HUDEP-2 (cell line): ENCODE measurements at regions not wholly inside any gene's neighbourhood (a gene's known extent, or its start where the extent isn't known, plus 50 kb on each side); places are given as distances from the start of the nearest gene placed in this dataset.
"Not testable (repeated sequence)": the region's sequence is repeated elsewhere in the genome, so short reads cannot be mapped to it uniquely, and the experiment has no call there.

Experiments
- DNase-seq, 76 experiments: peaks; one replicate each; lab custom pipeline; 2025; ENCODE audit not compliant: unreplicated experiment in 76 of 76; lab: John Stamatoyannopoulos, UW

DNA sequence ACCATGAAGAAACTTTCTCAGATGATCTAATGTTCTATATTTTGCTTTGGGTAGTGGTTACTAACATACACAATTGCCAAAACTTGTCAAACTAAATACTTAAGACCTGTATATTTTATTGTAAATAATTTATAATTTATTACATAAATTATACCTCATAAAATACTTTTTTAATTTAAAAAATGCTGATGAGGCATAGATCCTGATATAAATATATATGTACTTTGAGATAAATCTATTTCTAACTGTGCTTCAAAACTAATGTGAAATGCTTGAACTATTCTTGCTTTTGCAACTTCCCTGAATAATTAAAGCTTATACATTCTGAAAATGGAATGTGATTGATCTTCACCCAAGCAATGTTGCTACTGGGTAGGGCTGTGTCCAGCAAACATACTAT is 568.8 kb downstream of the INSC start:
- no peak for DNase-seq

DNA sequence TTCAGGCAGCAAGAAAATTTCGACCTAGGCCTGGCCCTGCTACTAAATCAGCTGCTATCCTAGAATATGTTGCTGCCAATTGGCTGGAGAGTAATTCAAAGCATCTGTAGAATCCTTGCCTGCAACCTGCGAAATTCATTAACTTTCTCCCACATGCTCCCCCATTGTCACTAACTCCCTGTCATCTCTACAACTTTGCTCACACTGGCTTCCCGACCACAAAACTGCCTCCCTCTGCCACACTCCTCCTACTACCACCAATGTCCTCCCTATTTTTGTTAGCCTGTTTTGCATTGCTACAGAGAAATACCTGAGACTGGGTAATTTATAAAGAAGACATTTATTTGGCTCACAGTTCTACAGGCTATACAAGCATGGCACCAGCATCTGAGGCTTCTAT is 570.6 kb downstream of the INSC start:
- no peak for DNase-seq

DNA sequence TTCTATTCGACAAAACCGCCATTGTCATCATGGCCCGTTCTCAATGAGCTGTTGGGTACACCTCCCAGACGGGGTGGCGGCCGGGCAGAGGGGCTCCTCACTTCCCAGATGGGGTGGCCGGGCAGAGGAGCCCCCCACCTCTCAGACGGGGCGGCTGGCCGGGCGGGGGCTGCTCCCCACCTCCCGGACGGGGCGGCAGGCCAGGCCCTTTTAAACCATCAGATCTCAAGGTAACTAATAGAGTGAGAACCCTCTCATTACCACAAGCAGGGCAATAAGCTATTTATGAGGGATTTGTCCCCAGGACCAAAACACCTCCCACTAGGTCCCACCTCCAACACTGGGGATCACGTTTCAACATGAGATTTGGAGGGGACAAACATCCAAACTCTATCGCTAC is 571.5 kb downstream of the INSC start:
- not testable (repeated sequence) for DNase-seq

GRCh38 chr11:15687342-15687741 is 572.6 kb downstream of the INSC start:
- DNase-seq, result no peak

DNA sequence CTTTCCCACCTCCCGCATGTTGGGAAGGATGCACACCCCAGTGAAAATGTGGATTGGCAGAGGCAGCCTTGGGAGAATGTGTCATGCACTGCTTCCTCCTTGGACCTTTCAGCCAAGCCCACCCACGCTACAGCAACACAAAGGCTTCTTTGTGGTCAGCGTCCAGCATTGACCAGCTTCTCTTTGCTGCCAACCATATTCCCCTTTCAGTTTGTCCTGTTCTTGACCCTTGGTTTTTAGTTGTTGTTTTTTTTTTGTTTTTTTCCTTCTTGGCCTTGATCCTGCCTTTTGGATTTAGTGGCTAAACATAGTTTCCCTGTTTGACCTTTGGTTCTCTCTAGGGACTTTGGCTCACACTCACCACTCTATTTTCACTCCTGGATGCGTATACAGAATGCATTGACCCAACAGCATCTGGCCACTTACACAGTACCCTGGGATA is 573.6 kb downstream of the INSC start:
- no peak for DNase-seq

- no peak for DNase-seq
Observed at GRCh38 chr11:15690320-15690719, 575.6 kb downstream of the INSC start.

DNA sequence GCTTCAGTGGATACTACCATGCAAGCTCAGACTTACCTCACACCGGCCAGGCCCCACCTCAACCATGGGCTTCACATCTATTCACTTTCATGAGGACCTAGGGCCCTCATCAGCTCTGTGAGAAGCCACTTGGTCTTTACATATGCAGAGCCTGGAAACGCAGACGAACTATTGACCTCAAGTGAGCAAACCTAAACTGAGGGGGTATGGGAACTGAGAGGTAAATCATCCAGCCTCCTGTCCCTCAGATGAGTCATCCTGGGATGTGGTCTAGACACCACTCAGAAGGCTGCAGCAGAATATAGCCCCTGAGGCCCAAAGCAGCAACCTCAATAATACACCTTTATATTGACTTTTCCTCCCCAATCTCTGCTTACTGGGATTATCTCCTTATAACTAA is 578.0 kb downstream of the INSC start:
- DNase-seq, result no peak

DNA sequence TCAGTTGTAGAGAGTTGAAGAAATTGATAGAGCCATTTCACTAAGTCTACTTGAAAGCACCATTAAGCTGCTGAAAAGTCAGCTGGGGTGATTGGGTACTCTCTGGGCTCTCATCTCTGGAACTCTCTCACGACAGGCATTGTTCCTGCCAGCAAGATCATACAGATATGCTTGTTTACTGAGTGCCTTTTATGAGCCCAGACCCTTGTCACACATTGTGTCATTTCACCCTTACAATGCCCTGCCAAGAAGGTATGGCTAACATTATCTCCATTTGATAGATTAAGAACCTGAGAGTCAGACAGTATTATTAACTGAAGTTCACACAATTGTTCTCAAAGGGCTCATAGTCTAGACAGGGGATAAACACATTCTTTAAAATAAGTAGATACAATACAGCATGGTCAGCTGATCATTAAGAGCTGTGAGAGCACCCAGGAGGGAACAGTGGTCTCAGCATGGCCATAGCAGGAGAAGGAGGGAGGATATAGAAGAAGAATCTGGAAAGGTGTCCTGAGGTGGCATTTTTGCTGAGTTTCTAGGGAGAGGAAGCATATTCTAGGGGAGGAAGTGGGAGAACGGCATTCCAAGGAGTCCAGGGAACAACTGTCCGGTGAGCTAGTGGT is 580.5 kb downstream of the INSC start:
- no peak for DNase-seq

DNA sequence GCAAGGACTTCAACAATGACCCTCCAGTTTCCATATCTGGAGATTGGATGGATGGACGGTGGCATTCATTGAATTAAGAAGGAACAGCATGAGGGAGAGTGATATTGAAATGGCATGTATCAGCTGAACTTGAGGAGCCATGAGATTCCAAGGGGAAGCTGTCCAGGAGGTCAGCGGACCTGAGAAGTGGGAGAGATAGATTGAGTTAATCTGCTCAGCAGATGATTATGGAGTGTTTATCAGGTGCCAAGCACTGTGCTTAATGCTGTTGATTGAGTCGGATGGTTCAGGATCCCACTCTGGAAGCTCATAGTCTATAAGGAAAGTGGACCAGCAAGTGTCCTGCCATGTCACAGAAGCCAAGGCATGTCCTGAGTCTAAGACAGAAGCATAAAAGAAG is 581.3 kb downstream of the INSC start:
- DNase-seq, result no peak

DNA sequence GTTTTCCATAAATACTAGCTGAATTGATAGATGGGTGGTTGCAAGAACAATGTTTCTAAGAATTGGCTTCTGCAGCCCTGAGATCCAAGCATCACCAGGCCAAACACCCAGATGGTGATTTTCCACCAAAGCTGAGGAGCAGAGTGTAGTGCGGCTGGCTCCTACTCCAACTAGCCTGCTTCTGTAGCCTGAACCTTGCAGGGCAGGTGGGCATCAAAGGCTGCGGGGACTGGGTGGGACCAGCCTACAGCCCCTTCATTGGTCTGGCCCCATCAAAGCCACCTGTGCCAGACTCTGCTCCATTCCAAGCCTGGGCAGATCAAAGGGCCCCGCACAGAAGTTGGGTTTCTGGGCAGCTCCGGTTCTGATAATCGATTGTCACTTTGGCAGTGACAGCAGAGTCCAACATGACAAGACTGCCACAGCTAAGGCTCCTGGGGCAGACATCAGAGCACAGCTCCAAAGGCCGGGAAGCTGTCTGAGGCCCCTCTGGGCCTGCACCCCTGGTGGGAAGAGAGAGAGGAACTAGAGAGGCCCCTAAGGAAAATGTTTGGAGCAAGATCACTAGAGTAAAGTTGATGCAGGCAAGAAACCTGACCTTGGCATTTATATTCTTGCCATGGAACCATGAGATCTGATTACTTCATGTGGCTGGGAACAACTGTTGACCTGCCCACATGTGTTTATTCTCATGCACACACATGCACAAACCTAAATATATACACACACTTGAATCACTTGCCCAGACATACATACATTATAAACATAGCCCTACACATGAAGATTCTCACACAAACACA is 582.9 kb downstream of the INSC start:
- DNase-seq, result no peak

GRCh38 chr11:15698855-15699254 is 584.1 kb downstream of the INSC start:
- DNase-seq, result no peak

DNA sequence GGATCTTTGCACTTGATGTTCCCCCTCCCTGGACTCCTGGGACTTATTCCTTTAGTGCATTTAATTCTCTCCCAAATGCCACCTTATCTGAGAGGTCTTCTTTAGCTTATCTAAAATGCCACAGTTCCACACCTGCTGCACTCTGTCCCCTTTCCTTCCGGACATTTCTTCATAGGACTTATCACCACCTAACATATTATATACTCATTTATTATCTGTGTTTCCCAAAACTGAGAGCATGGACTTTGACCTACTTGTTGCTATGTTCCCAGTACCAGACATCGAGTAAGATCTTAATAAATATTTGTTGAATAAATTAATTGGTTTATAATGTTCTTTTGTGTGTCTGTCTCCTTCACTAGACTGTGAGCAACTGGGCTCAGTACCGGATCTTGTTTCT is 585.3 kb downstream of the INSC start:
- no peak for DNase-seq

GRCh38 chr11:15700456-15700855 is 585.7 kb downstream of the INSC start:
- no peak for DNase-seq

- no peak for DNase-seq
Observed at GRCh38 chr11:15704064-15704463, 589.3 kb downstream of the INSC start.

DNA sequence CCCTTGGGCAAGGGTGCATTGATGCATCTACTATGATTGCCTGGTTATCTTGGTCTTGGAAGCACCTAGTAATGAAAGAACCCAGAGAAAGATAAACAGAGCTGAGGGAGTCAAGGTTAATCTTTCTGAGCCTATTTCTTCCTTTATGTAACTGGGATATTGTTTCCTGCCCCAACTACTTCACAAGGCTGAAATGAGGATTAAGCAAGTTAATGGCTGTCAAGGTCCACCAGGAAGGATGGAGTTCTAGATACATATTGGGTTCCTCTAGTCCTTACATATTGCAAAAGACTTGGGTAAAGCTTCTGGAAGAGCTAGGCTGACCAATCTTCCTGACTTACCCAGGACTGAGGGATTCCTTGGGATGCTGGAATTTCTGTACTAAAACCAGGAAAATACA is 589.8 kb downstream of the INSC start:
- DNase-seq, result no peak

- no peak for DNase-seq
Observed at GRCh38 chr11:15705891-15706290, 591.2 kb downstream of the INSC start.

DNA sequence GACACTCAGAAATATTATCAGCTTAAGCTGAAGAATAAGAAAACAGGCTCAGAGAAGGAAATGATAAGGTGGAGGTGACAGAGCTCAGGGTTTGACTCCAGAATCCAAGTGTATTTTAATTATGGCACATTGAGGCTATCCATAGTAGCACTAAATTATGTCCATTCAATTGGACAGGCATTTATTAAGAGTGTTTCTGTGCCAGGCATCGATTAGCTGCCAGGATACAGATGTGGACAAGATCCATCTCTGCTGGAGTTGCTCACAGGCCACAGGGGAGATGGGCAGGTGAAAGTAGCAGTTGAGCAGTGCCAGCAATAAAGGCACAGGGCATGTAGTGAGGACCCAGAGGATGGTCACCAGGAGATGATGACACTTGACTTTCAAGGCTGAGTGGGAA is 592.5 kb downstream of the INSC start:
- no peak for DNase-seq

DNA sequence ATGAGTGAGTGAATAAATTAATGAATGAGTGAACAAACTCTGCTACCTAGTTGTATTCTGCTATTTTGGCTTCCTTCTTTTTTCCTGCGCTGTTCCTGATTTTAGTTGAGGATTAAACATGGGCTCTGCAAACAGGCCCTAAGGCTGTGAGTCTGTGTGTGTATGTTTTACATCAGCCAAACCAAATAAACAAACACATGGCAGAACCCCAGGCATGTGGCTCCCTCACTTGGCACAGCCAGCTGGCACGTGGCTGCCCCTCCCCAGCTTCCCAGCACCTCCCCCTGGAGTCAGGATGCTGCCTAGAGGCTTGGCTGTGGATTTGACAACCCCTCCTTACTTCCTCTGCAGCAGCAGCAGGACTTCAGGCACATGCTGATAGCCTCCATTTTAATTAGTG is 593.2 kb downstream of the INSC start:
- DNase-seq, result no peak

- no peak for DNase-seq
Observed at GRCh38 chr11:15710580-15711275, 596.0 kb downstream of the INSC start.

DNA sequence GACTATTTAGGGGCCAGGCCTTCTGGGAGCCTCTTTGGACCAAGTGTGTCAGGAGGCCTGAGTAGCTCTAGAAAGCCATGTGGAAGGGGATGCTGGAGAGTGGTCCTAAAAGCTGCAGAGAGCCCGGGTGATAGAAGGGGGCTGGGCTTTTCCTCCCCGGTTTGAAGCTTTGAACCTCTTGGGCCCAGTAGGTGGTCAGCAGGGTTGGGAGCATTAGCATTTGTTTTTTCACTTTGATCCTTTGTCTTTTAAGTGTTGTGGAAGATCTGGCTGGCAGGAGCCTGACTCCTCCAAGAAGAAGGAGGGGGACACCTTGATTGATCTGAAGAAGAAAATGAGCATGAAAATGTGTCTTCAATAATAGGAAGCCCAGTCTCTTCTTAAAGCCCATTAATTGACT is 596.6 kb downstream of the INSC start:
- DNase-seq, result no peak

DNA sequence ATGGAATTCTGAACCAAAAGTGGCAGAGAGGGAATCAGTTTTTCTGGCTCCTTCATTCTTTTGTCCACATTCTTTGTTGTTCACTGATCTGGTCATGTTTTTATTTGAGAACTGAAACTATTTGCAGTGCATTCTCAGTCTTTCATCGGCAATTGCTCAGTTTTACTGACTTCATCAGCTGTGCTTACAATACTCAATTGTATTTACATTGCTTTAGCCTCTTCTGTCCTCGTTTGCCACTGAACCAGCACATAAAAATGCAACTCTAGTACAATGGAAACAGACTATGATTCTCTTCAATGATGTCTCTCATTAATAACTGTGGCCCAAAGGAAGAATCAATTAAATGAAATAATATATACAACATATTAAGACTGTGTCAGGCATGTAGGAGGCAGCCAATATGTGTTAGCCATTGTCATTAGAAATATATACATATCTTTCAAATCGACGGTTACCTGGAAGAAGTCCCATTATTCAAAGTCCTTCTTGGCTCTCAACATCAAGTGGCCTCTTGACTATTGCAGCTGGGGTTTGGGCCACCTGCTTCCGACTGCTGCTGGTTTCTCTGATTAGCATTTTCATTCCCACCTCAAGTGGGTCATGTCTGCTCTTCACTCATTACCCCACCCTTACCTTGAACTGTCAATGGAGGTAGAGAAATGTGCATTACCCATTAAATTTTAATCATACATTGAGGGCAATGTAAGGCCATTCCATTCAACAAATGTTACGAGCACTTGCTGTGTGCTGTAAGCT is 600.1 kb downstream of the INSC start:
- no peak for DNase-seq
